PC-3 (cell line): ENCODE measurements at regions not wholly inside any gene's neighbourhood (a gene's known extent, or its start where the extent isn't known, plus 50 kb on each side); places are given as distances from the start of the nearest gene placed in this dataset.
A peak's percentile ranks its signal among the peaks of the same experiment; 100 is the strongest.

Experiments
- ATAC-seq: fragments of 200-7000 bp; cut with Tn5 transposase; 2 replicates; pipeline ENCODE4 v1.9.1; 2020; ENCODE audit warnings: mild to moderate bottlenecking, moderate library complexity
- BruUV-seq: library from RNA; stranded (reverse); fragments of 400-500 nt; replicated peaks from 2 replicates; lab custom pipeline; 2021; lab: Mats Ljungman, UMichigan
- CTCF ChIA-PET: fragments of 300-600 bp; sonication (Branson Sonifier 250); formaldehyde crosslinking; loops from one replicate; lab custom pipeline; 2022; ENCODE audit warnings: antibody characterized with exemption; lab: Charles Lee
- POLR2A ChIA-PET: fragments of 300-600 bp; sonication (Branson Sonifier 250); formaldehyde crosslinking; loops from one replicate; lab custom pipeline; 2022; ENCODE audit warnings: antibody characterized with exemption; ENCODE audit not compliant: unreplicated experiment; lab: Charles Lee
- DNase-seq: peaks from one replicate; pipeline ENCODE4 v3.0.0-alpha.2; 2015
- H2AFZ ChIP-seq: fragments of 300-600 bp; sonication (generic); 2 replicates; pipeline ENCODE4 v1.6.0; 2016; ENCODE audit warnings: antibody characterized with exemption, low read length
- H3F3A ChIP-seq: fragments of 300-600 bp; sonication (generic); one replicate; pipeline ENCODE4 v1.6.0; 2017; ENCODE audit warnings: antibody characterized with exemption, low read length, control low read depth, mild to moderate bottlenecking; ENCODE audit not compliant: unreplicated experiment
- H3K27ac ChIP-seq: fragments of 300-600 bp; sonication (generic); 2 replicates; pipeline ENCODE4 v1.5.1; 2016; ENCODE audit warnings: mild to moderate bottlenecking, low read length
- H3K27me3 ChIP-seq: fragments of 300-600 bp; sonication (generic); 2 replicates; pipeline ENCODE4 v1.6.1; 2016; ENCODE audit warnings: low read length, mixed read lengths
- H3K36me3 ChIP-seq: fragments of 300-600 bp; sonication (generic); 2 replicates; pipeline ENCODE4 v1.6.1; 2016; ENCODE audit warnings: low read depth, mixed run types, low read length, mixed read lengths
- H3K4me1 ChIP-seq: fragments of 300-600 bp; sonication (generic); 2 replicates; pipeline ENCODE4 v1.5.1; 2016; ENCODE audit warnings: low read length; ENCODE audit not compliant: insufficient read depth
- H3K4me2 ChIP-seq: fragments of 300-600 bp; sonication (generic); 2 replicates; pipeline ENCODE4 v1.6.0; 2016; ENCODE audit warnings: low read length
- H3K4me3 ChIP-seq: fragments of 300-600 bp; sonication (generic); 2 replicates; pipeline ENCODE4 v1.5.1; 2016; ENCODE audit warnings: mild to moderate bottlenecking, low read length, mixed read lengths
- H3K79me2 ChIP-seq: fragments of 300-600 bp; sonication (generic); 2 replicates; pipeline ENCODE4 v1.6.1; 2017; ENCODE audit warnings: low read length, mixed read lengths
- H3K9ac ChIP-seq: fragments of 300-600 bp; sonication (generic); 2 replicates; pipeline ENCODE4 v1.6.0; 2016; ENCODE audit warnings: mild to moderate bottlenecking, low read length
- H3K9me2 ChIP-seq: fragments of 300-600 bp; sonication (generic); replicated peaks from 2 replicates; pipeline ENCODE4 v1.6.1; 2016; ENCODE audit warnings: mixed run types, low read length, mixed read lengths
- H3K9me3 ChIP-seq: fragments of 300-600 bp; sonication (generic); 2 replicates; pipeline ENCODE4 v1.6.1; 2016; ENCODE audit warnings: low read length, mixed read lengths
- H4K20me1 ChIP-seq: fragments of 300-600 bp; sonication (generic); 2 replicates; pipeline ENCODE4 v1.6.1; 2016; ENCODE audit warnings: low read length, mixed read lengths
- CTCF ChIP-seq: fragments of 300-600 bp; sonication (generic); conservative IDR thresholded peaks from 2 replicates; pipeline ENCODE4 v1.5.1; 2017; ENCODE audit warnings: antibody characterized with exemption, low read depth, mild to moderate bottlenecking, low read length
- EZH2 ChIP-seq: fragments of 300-600 bp; sonication (generic); IDR thresholded peaks from one replicate; pipeline ENCODE4 v1.6.1; 2017; ENCODE audit warnings: antibody characterized with exemption, mild to moderate bottlenecking, low read length; ENCODE audit not compliant: unreplicated experiment
- EZH2phosphoT487 ChIP-seq: fragments of 300-600 bp; sonication (generic); IDR thresholded peaks from 2 replicates; pipeline ENCODE4 v1.6.1; 2018; ENCODE audit warnings: mild to moderate bottlenecking, antibody characterized with exemption, low read length, borderline replicate concordance
- intact Hi-C: fragments of 100-400 bp; cut with micrococcal nuclease; formaldehyde crosslinking; loops from 2 replicates; pipeline ENCODE4 v1.9.0; 2023

GRCh38 chr18:22844190-22844589 lies 88.9 kb upstream of the RBBP8 start:
- intact Hi-C loops = no loop called here
- CTCF ChIA-PET = no interaction called here
- Histone ChIP-seq H3K9me2 (no peaks in the 10 kb centered on the region), H4K20me1 (no peaks in the 10 kb centered on the region), H3K9me3 (no peaks in the 10 kb centered on the region), H3K27me3 (no peaks in the 10 kb centered on the region), H3K4me1 (peaks cover 25% of the 10 kb centered on the region), H3K9ac (no peak overlapping the region), H3K36me3 (no peaks in the 10 kb centered on the region), H2AFZ (no peak overlapping the region), H3K27ac (peak overlapping the region; percentile 48), H3K79me2 (no peaks in the 10 kb centered on the region), H3K4me2 (peak overlapping the region; percentile 58), H3K4me3 (no peak overlapping the region), H3F3A (peaks cover 4% of the 10 kb centered on the region)
- POLR2A ChIA-PET = no interaction called here
- TF ChIP-seq CTCF (no peak), EZH2phosphoT487 (no peak), EZH2 (no peak)
- no TSS peak for BruUV-seq
- peak; percentile 91 for DNase-seq
- peak; percentile 90 for ATAC-seq

- Histone ChIP-seq H3K9me3 (no peaks in the 10 kb centered on the region), H3K36me3 (no peaks in the 10 kb centered on the region), H3K9ac (no peak overlapping the region), H3K79me2 (no peaks in the 10 kb centered on the region), H2AFZ (no peak overlapping the region), H3K4me2 (peak overlapping the region; percentile 58), H3K9me2 (no peaks in the 10 kb centered on the region), H3F3A (peaks cover 4% of the 10 kb centered on the region), H3K27ac (peak overlapping the region; percentile 28), H4K20me1 (no peaks in the 10 kb centered on the region), H3K27me3 (no peaks in the 10 kb centered on the region), H3K4me3 (no peak overlapping the region), H3K4me1 (peaks cover 25% of the 10 kb centered on the region)
- intact Hi-C loops = loop anchor here (5.0 kb wide), 1 partner anchor 32 kb away; no protein-coding TSS in a partner anchor
- CTCF ChIA-PET = no interaction called here
- ATAC-seq = peak; percentile 12; the same call in 1 of the 2 replicates
- no TSS peak for BruUV-seq
- no peak for DNase-seq
- POLR2A ChIA-PET = no interaction called here
- no peak for TF ChIP-seq EZH2phosphoT487
- TF ChIP-seq EZH2 = no peak
- TF ChIP-seq CTCF = no peak
These were observed 88.5 kb upstream of the RBBP8 start for GRCh38 chr18:22844628-22845027.

- Histone ChIP-seq H2AFZ (no peak overlapping the region), H3K36me3 (no peaks in the 10 kb centered on the region), H3F3A (peaks cover 4% of the 10 kb centered on the region), H4K20me1 (no peaks in the 10 kb centered on the region), H3K4me2 (no peak overlapping the region), H3K79me2 (no peaks in the 10 kb centered on the region), H3K9ac (no peak overlapping the region), H3K27me3 (no peaks in the 10 kb centered on the region), H3K9me3 (no peaks in the 10 kb centered on the region), H3K27ac (no peak overlapping the region), H3K9me2 (no peaks in the 10 kb centered on the region), H3K4me1 (peaks cover 25% of the 10 kb centered on the region), H3K4me3 (no peak overlapping the region)
- DNase-seq (peak; percentile 60), ATAC-seq (peak; percentile 28; the same call in 1 of the 2 replicates)
- ChIA-PET POLR2A (no interaction called here), CTCF (interaction anchor here (0.6 kb wide), 1 partner anchor 1011 kb away, joined by 3 read pairs; no protein-coding TSS in a partner anchor)
- intact Hi-C loops = loop anchor here (1.0 to 5.0 kb wide), 3 partner anchors 34 to 137 kb away; no protein-coding TSS in a partner anchor
- BruUV-seq = no TSS peak
- TF ChIP-seq CTCF (peak; percentile 76), EZH2phosphoT487 (no peak), EZH2 (no peak)
These were observed 86.9 kb upstream of the RBBP8 start for GRCh38 chr18:22846088-22846683.
